Right ventricle myocardium inferior (tissue), 1 donor: ENCODE measurements at regions not wholly inside any gene's neighbourhood (a gene's known extent, or its start where the extent isn't known, plus 50 kb on each side); places are given as distances from the start of the nearest gene placed in this dataset.
"Not testable (repeated sequence)": the region's sequence is repeated elsewhere in the genome, so short reads cannot be mapped to it uniquely, and the experiment has no call there.

ENCODE experiments used
- ATAC-seq: fragments of 200-7000 bp; cut with Tn5 transposase; one replicate; pipeline ENCODE4 v1.9.1; 2020; ENCODE audit warnings: mild to moderate bottlenecking, moderate library complexity
- DNase-seq: peaks from one replicate; pipeline ENCODE4 v3.0.0; 2021; ENCODE audit errors: missing footprints
- intact Hi-C: fragments of 100-400 bp; cut with DNase I; formaldehyde crosslinking; loops from one replicate; pipeline ENCODE4 v1.11.0; 2022
- donor health status: DM: no; HTN: yes; CAD: no; lungs with severe emphysema.

DNA sequence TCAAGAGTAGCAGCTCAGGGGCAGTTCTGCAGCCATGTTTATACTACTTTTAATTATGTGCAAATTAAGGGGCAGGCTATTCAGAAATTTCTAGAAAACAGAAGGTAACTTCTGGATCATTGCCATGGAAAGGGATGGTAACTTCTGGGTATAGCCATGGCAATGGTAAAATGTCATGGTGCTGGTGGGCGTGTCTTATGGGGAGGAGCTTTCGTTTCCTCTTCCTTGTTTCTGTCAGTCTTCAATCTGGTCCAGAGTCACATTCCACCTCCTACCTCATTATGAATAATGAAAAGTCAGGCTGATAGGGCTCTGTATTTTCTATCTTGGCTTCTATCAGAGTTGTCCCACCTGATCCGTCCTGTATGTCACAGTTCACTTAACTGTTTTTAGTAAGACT is 366.0 kb downstream of the SRGAP2C start:
- intact Hi-C loops, ATAC-seq, DNase-seq: not testable (repeated sequence)

DNA sequence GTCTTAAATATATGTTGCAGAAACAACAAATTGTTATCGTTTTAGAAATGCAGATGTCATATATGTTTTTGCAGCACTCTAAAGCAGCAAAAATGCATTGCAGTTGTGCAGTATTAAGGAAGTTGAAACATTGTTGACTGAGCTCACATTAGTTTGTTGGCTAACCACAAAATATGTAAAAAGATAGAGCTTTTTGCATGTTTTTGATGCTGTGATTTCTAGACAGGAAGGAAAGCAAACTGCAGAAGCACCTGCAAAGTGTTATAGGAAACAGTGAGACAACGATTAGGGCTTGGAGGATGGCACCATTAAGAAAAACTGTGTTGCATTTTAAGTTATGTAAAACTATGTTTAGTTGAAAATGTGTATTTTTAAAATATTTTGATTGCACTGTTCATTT is 366.7 kb downstream of the SRGAP2C start:
- DNase-seq, intact Hi-C loops, ATAC-seq: not testable (repeated sequence)

DNA sequence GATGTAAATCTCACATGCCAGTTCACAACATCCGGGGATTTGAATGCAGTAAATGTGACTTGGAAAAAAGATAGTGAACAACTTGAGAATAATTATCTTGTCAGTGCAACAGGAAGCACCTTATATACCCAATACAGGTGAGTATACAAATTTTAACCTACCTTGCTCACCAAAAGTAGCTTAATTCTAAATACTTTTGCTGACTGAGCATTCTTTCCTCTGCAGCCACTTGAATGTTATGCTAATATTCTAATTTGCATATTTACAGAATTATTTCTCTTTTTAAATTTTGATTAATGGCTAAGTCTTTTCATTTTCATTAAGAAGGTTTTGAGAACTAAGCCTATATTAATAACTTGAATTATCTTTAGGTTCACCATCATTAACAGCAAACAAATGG is 371.8 kb downstream of the SRGAP2C start:
- ATAC-seq, DNase-seq: not testable (repeated sequence)

DNA sequence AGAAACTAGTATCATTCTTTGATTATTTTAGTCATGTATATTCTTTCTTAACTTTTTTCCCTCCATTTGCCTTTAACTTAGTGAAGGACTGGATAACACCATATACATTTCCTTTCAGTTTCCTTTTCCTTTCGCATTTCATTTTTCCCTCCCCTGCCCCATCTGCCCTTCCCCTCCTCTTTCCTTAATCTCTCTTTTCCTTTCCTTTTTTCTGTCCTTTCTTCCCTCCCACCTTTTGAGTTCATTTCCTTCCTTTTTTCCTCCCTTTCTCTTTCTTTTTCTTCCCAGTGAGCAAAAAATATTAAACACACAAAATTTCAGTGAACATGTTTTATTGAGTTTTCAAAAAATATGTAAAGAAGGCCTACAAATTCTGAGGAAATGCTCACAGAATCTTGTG is 373.3 kb downstream of the SRGAP2C start:
- DNase-seq, intact Hi-C loops, ATAC-seq: not testable (repeated sequence)

More for the DNA sequence above, 371.8 kb downstream of the SRGAP2C start:
- intact Hi-C loops, result not testable (repeated sequence)

DNA sequence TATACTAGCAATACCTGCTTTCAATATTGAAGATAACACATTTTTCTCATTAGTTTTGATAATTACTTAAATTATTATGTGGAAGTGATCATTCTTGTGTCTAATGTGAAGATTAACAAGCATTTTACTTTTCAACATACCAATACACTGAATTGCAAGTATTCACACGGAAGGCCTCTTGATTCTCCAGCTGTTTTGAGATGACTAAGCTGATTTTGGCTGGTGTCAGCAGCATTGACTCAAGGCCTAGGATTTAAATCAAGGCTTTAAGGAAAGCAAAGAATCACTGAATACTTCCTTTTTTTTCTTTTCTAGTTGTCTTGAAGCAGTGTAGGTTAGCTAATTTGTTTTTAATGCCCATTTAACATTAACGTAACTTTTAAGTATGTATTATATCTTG is 373.7 kb downstream of the SRGAP2C start:
- intact Hi-C loops, result no loop called here
- DNase-seq (no peak), ATAC-seq (no peak)

DNA sequence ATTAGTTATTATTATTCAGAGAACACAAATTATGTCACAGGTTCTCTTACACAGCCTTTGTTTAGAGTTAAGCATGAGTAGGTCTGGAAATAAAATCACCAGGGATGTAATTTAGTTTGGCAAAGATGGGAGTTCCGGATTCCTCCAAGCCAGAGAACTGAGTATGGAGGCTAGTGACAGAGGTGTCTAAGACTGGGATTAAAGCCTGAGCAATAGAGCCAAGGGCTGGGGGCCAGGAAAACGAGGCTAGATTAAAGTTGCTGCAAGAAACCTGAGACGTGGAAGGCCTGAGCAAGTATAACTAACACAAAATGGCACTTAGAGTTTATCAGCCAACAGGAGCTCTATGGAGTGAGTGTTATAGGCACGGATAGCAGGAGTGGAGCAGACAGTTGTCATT is 381.6 kb downstream of the SRGAP2C start:
- intact Hi-C loops, result no loop called here
- ATAC-seq, result no peak
- DNase-seq, result no peak

DNA sequence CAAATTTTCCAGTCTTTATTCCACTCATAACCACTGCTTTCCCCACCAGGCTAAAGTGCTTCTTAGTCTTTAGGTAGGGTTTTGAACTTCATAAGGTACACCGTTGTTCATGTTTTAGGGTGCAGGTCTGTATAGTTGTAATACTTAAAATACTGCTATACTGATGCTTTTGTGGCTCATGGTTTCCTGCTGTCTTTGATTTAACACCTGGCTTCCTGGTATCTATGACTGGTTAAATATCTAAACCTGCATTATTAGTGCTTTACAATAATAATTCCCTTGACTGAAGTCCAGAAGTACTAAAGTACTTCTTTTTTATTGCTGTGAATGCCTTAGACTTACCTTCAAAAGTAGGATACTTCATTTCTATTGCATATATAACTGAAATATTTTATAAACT is 384.7 kb downstream of the SRGAP2C start:
- no peak for ATAC-seq
- DNase-seq, result no peak
- intact Hi-C loops, result no loop called here

DNA sequence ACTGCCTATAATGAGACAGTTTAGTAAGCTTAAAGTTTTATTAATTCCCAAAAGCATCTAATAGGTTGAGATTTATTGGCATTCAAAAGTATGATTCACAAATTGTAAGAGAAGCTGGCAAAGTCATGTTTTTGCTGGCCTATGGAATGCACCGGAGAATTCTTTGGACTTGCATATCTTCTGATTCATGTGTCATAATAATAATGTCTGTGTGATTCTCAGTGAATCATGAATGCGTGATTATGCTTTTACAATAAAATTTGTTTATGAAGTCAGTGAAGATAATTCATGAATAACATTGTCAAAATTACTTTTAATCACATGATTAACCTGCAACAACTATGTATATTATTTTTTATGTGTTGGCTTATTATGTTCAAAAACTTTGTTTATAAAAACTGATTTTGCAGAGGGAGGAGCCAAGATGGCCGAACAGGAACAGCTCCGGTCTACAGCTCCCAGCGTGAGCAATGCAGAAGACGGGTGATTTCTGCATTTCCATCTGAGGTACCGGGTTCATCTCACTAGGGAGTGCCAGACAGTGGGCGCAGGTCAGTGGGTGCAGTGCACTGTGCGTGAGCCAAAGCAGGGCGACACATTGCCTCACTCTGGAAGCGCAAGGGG is 389.2 kb downstream of the SRGAP2C start:
- intact Hi-C loops, ATAC-seq, DNase-seq: not testable (repeated sequence)

DNA sequence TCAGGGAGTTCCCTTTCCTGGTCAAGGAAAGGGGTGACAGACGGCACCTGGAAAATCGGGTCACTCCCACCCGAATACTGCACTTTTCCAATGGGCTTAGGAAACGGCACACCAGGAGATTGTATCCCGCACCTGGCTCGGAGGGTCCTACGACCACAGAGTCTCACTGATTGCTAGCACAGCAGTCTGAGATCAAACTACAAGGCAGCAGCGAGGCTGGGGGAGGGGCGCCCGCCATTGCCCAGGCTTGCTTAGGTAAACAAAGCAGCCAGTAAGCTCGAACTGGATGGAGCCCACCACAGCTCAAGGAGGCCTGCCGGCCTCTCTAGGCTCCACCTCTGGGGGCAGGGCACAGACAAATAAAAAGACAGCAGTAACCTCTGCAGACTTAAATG is 389.7 kb downstream of the SRGAP2C start:
- DNase-seq, ATAC-seq, intact Hi-C loops: not testable (repeated sequence)

DNA sequence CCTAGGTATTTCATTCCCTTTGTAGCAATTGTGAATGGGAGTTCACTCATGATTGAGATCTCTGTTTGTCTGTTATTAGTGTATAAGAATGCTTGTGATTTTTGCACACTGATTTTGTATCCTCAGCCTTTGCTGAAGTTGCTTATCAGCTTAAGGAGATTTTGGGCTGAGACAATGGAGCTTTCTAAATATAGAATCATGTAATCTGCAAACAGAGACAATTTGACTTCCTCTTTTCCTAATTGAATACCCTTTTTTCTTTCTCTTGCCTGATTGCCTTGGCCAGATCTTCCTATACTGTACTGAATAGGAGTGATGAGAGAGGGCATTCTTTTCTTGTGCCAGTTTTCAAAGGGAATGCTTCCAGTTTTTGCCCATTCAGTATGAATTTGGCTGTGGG is 398.1 kb downstream of the SRGAP2C start:
- ATAC-seq, DNase-seq, intact Hi-C loops: not testable (repeated sequence)

DNA sequence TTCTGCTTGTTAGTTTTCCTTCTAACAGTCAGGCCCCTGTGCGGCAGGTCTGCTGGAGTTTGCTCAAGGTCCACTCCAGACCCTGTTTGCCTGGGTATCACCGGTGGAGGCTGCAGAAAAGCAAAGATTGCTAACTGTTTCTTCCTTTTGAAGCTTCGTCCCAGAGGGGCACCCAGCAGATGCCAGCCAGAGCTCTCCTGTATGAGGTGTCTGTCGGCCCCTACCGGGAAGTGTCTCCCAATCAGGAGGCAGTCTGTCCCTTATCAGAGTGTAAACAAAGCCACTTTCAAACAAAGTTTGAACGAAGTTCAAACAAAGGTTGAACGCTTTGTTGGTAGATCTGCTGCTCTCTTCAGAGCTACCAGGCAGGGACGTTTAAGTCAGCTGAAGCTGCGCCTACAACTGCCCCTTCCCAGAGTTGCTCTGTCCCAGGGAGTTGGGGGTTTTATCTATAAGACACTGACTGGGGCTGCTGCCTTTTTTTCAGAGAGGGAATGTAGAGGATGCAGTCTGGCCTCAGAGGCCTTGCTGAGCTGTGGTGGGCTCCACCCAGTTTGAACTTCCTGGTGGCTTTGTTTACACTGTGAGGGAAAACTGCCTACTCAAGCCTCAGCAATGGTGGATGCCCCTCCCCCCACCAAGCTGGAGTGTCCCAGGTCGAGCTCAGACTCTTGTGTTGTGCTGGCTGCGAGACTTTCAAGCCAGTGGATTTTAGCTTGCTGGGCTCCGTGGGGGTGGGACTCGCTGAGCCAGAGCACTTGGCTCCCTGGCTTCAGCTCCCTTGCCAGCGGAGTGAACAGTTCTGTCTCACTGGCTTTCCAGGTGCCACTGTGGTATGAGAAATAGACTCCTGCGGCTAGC is 401.8 kb downstream of the SRGAP2C start:
- intact Hi-C loops, result no loop called here
- ATAC-seq (no peak), DNase-seq (no peak)

DNA sequence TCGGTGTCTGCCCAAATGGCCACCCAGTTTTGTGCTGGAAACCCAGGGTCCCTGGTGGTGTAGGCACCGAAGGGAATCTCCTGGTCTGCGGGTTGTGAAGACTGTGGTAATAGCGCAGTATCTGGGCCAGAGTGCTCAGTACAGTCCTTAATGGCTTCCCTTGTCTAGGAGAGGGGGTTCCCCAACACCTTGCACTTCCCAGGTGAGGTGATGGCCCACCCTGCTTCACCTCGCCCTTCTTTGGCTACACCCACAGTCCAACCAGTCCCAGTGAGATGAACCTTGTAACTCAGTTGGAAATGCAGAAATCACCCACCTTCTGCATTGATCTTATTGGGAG is 402.4 kb downstream of the SRGAP2C start:
- ATAC-seq (no peak), DNase-seq (no peak)
- intact Hi-C loops, result no loop called here

DNA sequence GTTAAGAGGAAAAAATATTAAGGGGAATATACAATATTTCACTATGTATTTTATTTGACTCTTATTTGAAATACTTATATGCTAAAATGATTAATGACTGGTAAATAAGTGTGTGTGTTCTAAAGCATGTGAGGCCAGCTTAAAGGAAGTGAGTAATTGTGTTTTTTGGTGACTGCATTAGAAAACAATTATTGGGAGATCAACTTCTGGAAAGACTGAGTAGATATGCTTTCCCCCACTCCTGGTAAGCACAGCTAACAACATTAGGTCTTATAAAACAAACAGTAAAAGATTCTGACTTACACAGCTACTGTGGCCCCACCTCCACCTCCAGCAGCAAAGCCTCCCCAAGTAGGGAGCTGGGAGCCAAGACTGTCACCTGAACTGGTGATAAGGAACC is 403.0 kb downstream of the SRGAP2C start:
- intact Hi-C loops, result no loop called here
- ATAC-seq (no peak), DNase-seq (no peak)

DNA sequence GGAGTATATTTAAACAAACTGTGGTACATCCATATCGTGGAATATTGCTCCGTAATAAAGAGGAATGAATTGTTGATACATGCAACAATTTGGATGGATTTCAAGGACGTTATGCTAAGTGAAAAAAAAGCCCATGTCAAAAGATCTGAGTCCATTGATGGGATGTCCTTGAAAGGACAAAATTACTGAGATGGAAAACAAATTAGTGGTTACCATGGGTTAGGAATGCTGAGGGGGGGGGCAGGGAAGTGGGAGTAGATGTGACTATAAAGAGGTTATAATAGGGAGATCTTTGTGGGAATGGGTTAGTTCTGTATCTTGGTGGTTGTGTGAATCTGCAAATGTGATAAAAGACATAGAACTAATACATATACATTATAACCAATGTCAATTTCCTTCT is 409.3 kb downstream of the SRGAP2C start:
- intact Hi-C loops, result no loop called here
- DNase-seq, result no peak
- ATAC-seq, result no peak

DNA sequence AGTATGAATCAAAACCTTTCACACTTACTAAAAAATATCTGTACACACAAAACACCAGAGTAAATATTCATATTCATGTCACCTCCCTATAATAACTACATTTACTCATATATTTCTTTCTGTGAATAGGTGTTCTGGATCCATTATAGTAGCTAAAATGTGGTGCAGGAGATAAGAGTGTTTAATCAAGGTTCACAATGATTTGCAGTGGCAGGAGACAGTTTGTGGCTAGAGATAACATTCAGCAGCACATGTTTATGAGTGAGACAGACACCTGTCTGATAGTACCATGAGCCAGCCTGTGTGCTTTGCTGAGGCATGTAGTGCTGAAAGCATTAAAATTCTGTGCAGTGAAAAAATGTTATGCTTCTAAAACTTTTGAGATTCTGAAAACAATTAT is 410.3 kb downstream of the SRGAP2C start:
- intact Hi-C loops, result no loop called here
- DNase-seq (no peak), ATAC-seq (no peak)

DNA sequence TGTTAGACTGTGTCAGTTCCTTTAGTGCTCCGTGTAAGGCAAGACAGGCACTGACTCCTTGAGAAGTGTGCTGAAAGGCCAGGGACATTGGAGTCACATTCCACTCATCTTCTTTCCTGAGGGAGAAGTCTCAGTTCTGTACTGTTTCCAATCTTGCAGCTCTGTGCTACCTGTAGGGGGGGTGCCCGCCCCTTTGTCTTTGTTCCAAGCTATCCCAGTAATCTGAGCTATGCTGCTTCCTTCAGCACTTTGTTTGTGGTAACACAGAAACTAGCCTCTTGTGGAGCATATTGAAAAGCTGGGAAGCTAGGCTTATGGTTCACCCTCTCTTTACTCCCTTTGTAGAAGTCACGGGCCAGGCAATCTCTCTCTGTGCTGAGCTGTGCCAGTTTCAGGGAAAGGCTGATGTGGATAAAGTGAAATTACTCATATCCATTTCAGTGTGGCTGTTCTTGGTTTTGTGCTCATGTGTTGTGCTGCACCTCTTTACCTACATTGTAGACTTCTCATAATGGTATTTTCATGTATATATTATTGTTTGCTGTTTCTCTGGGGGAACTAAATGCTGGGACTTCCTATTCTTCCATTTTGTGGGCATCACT is 420.2 kb downstream of the SRGAP2C start:
- intact Hi-C loops, DNase-seq, ATAC-seq: not testable (repeated sequence)

DNA sequence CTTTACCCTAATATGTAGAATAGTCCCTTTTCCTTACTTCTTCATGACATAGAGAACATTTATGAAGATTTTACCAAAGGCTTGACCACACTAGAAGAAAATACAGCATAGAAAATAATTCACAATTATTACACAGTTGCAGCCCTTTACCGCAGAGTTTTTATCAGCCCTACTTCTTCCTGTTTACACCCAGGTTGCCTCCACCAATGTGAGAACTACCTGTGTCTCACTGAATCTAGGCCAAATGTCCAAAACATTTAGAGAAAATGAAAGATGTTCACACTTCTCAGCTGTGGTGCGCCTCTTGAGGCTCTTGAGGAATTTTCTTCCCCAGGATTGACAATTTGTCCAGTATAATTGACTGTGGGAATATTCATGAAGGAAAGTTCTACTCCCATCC is 422.7 kb downstream of the SRGAP2C start:
- ATAC-seq, intact Hi-C loops, DNase-seq: not testable (repeated sequence)
